ENCODE measurements at regions not wholly inside any gene's neighbourhood (a gene's known extent, or its start where the extent isn't known, plus 50 kb on each side); places are given as distances from the start of the nearest gene placed in this dataset.
"Not testable (repeated sequence)": the region's sequence is repeated elsewhere in the genome, so short reads cannot be mapped to it uniquely, and the experiment has no call there.

DNA sequence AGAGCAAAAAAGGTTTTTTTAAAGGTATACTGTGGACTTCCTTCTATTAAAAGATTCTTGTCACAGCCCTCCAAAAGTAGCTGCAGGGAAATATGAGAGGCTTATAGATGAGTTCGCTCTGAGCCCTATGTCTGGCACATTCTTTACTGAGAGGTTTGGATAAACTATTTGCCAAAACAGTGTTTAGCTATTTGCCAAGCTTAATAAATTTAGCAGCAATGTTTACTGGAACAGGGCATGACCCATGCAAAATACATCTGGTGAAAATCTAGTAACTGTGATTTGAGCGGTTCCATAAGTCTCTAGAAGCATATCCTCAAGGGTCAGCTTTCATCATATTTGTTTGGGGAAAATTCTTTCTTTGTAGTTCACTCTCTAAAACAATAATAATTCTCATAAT lies 1696.7 kb upstream of the PIK3C3 start:
- H3K9me3 Mint-ChIP-seq, result peaks cover 14% of the 10 kb centered on the region
- H3K36me3 Mint-ChIP-seq (ENCODE audit: low read depth), result no peaks in the 10 kb centered on the region
- no peak overlapping the region for H3K27ac Mint-ChIP-seq
- H3K4me1 Mint-ChIP-seq (ENCODE audit: low read depth), result no peaks in the 10 kb centered on the region
- no peak overlapping the region for H3K4me3 Mint-ChIP-seq
- H3K27me3 Mint-ChIP-seq (ENCODE audit: low read depth), result no peaks in the 10 kb centered on the region

DNA sequence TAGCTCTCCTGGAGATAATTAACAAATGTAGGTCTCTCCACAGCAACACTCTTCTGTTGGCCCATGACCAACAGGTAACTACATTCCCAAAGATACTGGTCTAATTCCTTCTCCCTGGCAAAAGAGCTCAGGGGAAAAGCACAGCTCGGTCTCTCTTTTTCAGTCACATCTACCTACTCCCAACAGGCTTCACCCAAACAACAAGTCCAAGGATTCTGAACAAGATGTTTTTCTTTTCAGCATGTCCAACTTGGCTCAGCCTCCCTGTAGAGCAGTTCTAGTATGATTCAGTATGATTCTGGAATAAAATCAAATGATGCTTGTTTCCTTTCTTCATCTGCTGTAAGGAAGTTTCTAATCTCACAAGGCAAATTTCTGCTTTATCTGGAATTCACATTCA lies 1704.8 kb upstream of the PIK3C3 start:
- Mint-ChIP-seq H3K9me3 (peaks cover 13% of the 10 kb centered on the region), H3K27me3 (ENCODE audit: low read depth) (no peaks in the 10 kb centered on the region), H3K4me3 (no peak overlapping the region), H3K36me3 (ENCODE audit: low read depth) (no peaks in the 10 kb centered on the region), H3K4me1 (ENCODE audit: low read depth) (no peaks in the 10 kb centered on the region), H3K27ac (no peak overlapping the region)

DNA sequence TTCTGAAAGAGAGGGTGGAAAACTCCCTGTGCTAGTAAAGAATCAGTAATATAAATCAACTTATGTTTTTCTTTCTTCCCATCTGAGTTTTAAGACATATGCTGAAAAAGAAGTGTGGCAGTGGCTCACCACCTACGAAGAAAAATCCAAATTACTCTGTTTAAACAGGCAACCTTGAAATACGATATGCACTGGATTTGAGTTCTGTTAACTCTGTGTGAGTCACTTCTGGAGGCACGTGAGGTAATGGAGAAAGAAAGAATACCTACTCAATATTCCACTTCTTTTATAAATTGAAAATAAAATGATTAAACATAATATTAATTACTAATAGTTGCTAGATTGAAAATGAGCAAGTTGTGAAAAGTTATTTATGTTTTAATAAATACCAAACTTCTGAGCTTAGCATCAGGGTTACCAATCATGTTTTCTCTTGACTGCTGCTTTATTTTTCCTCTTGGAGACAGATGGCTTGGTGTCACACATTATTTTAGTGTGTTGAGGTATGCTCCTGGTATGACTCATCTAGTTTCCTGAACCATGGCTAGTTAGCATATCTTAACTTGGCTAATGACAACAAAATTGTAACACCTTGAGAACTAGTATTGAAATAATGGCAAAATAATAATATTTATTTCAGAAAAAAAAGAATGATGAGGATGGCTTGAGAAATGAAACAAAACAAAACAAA lies 1705.5 kb upstream of the PIK3C3 start:
- Mint-ChIP-seq H3K9me3 (peaks cover 13% of the 10 kb centered on the region), H3K4me3 (no peak overlapping the region), H3K4me1 (ENCODE audit: low read depth) (no peaks in the 10 kb centered on the region), H3K36me3 (ENCODE audit: low read depth) (no peaks in the 10 kb centered on the region), H3K27ac (no peak overlapping the region), H3K27me3 (ENCODE audit: low read depth) (no peaks in the 10 kb centered on the region)

DNA sequence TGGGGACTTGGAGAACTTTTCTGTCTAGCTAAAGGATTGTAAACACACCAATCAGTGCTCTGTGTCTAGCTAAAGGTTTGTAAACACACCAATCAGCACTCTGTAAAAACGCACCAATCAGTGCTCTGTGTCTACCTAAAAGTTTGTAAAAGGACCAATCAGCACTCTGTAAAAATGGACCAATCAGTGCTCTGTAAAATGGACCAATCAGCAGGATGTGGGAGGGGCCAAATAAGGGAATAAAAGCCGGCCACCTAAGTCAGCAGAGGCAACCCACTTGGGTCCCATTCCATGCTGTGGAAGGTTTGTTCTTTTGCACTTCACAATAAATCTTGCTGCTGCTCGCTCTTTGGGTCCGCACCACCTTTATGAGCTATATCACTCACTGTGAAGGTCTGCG lies 1709.4 kb upstream of the PIK3C3 start:
- not testable (repeated sequence) for H3K27me3 Mint-ChIP-seq (ENCODE audit: low read depth); H3K4me1 Mint-ChIP-seq (ENCODE audit: low read depth); H3K36me3 Mint-ChIP-seq (ENCODE audit: low read depth); H3K9me3 Mint-ChIP-seq; H3K4me3 Mint-ChIP-seq; H3K27ac Mint-ChIP-seq

DNA sequence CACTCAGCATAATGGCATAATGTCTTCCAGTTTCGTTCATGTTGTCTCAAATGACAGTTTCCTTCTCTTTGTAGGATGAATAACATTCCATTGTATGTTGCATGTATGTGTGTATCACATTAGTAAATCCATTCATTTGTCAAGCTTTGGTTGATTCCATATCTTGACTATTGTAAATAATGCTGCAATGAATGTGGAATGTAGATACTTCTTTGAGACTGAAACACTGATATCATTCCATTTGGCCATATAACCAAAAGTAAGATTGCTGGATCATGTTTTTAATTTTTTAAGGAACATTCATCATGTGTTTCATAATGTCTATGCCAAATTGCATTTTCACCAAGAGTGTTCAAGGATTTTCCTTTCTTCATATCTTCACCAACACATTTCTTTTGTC lies 1711.4 kb upstream of the PIK3C3 start:
- Mint-ChIP-seq H3K27ac (no peak overlapping the region), H3K36me3 (ENCODE audit: low read depth) (no peaks in the 10 kb centered on the region), H3K27me3 (ENCODE audit: low read depth) (no peaks in the 10 kb centered on the region), H3K9me3 (no peaks in the 10 kb centered on the region), H3K4me3 (no peak overlapping the region), H3K4me1 (ENCODE audit: low read depth) (no peaks in the 10 kb centered on the region)

DNA sequence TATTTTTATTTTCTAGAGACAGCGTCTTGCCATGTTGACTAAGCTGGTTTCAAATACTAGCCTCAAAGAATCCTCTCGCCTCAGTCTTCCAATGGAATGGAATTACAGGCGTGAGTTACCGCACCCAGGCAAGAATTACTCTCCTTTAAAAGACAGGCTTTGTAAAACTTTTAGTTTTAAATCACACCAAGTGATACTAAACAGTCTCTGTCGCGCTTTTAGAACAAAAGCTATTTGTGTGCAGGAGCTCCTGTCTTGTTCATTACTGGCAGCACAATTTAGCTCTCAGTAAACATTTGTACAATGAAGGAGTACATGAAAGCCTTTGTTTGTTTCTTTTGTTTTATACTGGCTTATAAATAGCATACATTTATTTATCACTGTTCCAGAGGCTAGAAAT lies 1719.2 kb upstream of the PIK3C3 start:
- Mint-ChIP-seq H3K4me1 (ENCODE audit: low read depth) (no peaks in the 10 kb centered on the region), H3K36me3 (ENCODE audit: low read depth) (no peaks in the 10 kb centered on the region), H3K4me3 (no peak overlapping the region), H3K27ac (no peak overlapping the region), H3K9me3 (peaks cover 6% of the 10 kb centered on the region), H3K27me3 (ENCODE audit: low read depth) (no peaks in the 10 kb centered on the region)

DNA sequence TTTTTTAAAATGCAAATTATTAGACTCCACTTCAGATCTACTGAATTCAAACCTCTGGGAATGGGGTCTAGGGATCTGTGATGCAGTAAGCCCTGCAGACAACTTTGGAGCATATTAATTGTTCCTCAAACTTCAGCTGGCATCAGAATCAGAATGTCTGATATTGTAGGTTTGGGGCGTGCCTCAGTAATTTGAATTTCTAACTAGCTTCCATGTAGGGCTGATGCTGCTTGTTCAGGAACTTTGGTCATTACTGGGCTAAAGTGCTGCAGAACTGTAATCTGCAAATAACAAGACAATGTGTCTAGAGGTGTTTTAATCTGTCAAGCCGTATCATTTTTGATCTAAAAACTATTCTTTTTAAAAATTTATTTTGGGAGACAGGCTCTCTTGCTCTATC lies 1719.7 kb upstream of the PIK3C3 start:
- no peaks in the 10 kb centered on the region for H3K4me1 Mint-ChIP-seq (ENCODE audit: low read depth)
- peaks cover 6% of the 10 kb centered on the region for H3K9me3 Mint-ChIP-seq
- no peaks in the 10 kb centered on the region for H3K27me3 Mint-ChIP-seq (ENCODE audit: low read depth)
- H3K36me3 Mint-ChIP-seq (ENCODE audit: low read depth), result no peaks in the 10 kb centered on the region
- H3K27ac Mint-ChIP-seq, result no peak overlapping the region
- H3K4me3 Mint-ChIP-seq, result no peak overlapping the region

DNA sequence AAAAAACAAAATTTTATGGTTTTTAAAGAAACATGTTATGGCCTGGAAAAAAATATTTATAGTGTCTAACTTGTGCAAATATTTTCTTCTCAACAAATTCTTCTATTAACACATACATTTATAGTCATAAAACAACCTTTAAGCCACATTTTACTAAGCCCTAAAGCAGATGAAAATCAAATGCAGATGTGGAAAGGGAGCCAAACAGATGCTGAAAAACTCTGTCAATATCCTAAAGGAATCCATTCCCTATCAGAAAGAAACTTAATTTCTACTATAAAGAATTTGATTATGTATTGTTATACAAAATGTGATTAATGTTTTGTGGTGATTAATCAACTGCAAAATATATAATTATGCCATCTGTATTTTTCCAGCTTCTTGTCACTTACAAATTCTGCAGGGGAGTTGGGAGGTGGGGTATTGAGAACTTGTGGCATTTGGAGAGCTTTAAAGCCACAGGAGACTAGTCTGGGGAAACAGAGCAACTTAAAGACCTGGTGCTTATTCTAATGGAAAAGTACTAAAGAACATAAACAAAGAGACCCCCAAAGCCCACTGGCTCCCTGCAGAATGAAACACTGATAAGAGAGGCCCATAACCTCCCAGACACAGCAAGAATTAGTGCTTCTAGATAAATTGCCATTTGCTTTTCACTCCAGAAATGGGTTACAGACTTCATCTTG lies 1721.0 kb upstream of the PIK3C3 start:
- no peaks in the 10 kb centered on the region for H3K27me3 Mint-ChIP-seq (ENCODE audit: low read depth)
- no peak overlapping the region for H3K4me3 Mint-ChIP-seq
- no peaks in the 10 kb centered on the region for H3K4me1 Mint-ChIP-seq (ENCODE audit: low read depth)
- H3K36me3 Mint-ChIP-seq (ENCODE audit: low read depth), result no peaks in the 10 kb centered on the region
- H3K9me3 Mint-ChIP-seq, result peaks cover 11% of the 10 kb centered on the region
- H3K27ac Mint-ChIP-seq, result no peak overlapping the region

DNA sequence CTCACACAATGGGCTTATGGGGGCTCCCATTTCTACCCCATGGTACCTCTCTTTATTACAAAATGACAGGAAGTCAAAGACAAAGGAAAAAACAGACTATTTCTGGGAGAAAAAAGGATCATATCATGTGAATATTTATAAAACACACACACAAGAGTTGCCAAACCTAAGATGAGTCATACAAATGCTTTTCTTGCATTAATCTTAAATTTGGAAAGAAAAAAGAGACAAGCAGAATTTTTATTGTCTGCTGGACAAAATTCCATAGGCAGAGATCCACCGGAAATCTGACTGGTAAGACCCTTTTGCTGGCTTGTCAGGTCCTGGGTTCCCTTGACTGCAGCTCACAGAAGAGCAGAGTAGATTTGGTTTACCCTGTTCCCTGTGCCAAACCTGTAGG lies 1732.3 kb upstream of the PIK3C3 start:
- H3K36me3 Mint-ChIP-seq (ENCODE audit: low read depth), result no peaks in the 10 kb centered on the region
- no peaks in the 10 kb centered on the region for H3K27me3 Mint-ChIP-seq (ENCODE audit: low read depth)
- H3K27ac Mint-ChIP-seq, result no peak overlapping the region

DNA sequence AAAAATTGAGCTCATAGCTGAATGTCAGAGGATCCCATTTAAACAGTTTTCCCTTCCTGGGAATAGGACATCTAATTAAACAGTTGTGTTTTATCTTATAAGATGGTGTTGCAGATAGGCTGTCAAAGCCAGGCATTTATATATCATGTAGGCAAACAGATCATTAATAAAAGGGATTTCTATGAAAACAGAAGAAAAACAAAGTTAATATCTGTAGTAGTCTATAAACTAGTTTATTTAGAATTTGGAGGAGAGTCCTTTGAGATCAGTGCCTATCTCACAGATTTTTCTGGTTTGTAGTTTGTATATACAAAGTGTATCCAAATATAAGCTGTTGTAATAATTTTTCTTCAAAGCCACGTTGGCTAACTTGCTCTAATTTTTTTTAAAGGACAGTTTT lies 1738.2 kb upstream of the PIK3C3 start:
- Mint-ChIP-seq H3K27me3 (ENCODE audit: low read depth) (no peaks in the 10 kb centered on the region), H3K4me3 (no peak overlapping the region), H3K9me3 (peaks cover 6% of the 10 kb centered on the region), H3K4me1 (ENCODE audit: low read depth) (no peaks in the 10 kb centered on the region), H3K36me3 (ENCODE audit: low read depth) (no peaks in the 10 kb centered on the region), H3K27ac (no peak overlapping the region)

More for the DNA sequence above, 1732.3 kb upstream of the PIK3C3 start:
- H3K9me3 Mint-ChIP-seq, result no peaks in the 10 kb centered on the region
- no peaks in the 10 kb centered on the region for H3K4me1 Mint-ChIP-seq (ENCODE audit: low read depth)
- no peak overlapping the region for H3K4me3 Mint-ChIP-seq

DNA sequence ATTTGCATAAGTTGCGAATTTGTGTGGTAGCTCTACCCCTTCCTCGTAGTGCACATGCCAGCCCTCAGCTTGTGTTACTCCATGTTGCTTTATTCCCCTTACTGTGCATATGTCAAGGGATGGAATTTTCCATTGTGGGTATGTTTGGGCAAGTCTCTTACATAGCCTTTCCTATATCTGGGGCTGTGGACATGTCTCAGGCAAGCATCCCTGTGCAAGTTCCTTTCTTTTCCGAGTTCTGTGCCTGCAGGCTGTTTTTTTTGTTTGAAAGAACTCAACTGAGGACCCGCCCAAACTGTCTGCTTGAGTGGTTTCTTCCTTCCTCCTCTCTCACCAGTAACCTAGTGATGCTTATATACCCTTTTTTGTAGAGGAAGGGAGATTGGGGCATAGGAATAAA lies 1739.1 kb upstream of the PIK3C3 start:
- Mint-ChIP-seq H3K27ac (no peak overlapping the region), H3K36me3 (ENCODE audit: low read depth) (no peaks in the 10 kb centered on the region), H3K4me3 (no peak overlapping the region), H3K4me1 (ENCODE audit: low read depth) (no peaks in the 10 kb centered on the region), H3K27me3 (ENCODE audit: low read depth) (no peaks in the 10 kb centered on the region), H3K9me3 (peaks cover 10% of the 10 kb centered on the region)

DNA sequence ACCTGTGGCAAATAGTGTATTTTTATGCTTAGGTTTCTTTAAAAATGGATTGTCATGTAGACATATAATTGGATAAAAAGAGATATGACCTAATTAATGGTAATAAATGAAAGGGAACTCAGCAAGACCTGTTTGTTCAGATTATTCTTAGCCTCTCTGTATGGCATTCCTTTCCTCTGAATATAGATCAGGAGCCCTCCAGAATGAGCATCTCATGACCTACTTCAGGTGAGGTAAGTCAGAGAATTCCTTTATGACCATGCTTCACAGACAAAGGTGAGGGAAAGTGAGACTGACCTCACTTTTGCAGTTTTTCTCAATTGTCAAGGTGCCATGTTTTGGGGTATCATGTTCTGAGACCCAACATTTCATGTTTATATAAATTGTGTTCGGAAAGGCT lies 1744.3 kb upstream of the PIK3C3 start:
- H3K9me3 Mint-ChIP-seq, result peaks cover 26% of the 10 kb centered on the region
- no peaks in the 10 kb centered on the region for H3K27me3 Mint-ChIP-seq (ENCODE audit: low read depth)
- no peaks in the 10 kb centered on the region for H3K4me1 Mint-ChIP-seq (ENCODE audit: low read depth)
- no peak overlapping the region for H3K4me3 Mint-ChIP-seq
- no peak overlapping the region for H3K27ac Mint-ChIP-seq
- no peaks in the 10 kb centered on the region for H3K36me3 Mint-ChIP-seq (ENCODE audit: low read depth)

DNA sequence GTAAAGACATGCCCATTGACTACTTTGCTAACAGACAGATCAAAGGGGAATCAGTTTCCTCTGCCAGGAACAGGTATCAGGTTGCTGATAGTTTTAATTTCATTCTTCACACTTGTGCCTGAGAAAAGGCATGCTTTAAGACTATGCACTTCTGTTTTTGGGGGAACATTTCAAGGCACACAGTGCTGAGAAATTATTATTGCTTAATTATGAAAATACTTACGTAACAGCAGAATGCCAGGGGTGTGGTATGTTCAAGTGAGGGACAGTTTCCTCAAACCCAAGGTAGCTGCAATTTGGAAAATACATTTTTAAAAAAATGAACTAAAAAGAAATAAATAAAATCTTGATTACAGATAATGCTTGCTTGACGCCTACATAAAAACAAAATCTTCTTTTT lies 1746.1 kb upstream of the PIK3C3 start:
- H3K27me3 Mint-ChIP-seq (ENCODE audit: low read depth), result no peaks in the 10 kb centered on the region

DNA sequence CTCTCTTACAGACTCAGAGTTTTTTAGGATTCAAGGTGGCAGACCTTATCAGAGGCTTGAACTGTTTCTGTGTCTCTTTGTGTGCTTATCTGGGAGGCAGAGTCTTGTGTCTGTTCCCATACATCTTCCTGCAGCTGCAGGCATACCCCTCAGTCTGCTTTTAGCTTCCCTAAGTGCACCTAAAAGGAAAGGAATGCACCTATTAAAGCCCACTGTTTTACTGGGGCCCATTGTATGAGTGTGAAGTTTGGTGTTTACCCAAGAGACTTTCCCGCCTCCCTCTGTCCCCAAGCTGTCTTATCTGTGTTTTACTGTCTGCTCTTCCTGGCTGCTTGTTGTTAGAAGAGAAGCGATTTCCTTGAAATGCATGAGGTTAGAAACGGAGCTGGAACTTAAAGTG lies 1757.3 kb upstream of the PIK3C3 start:
- no peaks in the 10 kb centered on the region for H3K4me1 Mint-ChIP-seq (ENCODE audit: low read depth)
- H3K4me3 Mint-ChIP-seq, result no peak overlapping the region
- no peaks in the 10 kb centered on the region for H3K36me3 Mint-ChIP-seq (ENCODE audit: low read depth)
- H3K27me3 Mint-ChIP-seq (ENCODE audit: low read depth), result no peaks in the 10 kb centered on the region
- no peak overlapping the region for H3K27ac Mint-ChIP-seq
- H3K9me3 Mint-ChIP-seq, result peaks cover 12% of the 10 kb centered on the region

More for the DNA sequence above, 1746.1 kb upstream of the PIK3C3 start:
- H3K9me3 Mint-ChIP-seq, result peaks cover 23% of the 10 kb centered on the region
- H3K27ac Mint-ChIP-seq, result no peak overlapping the region
- no peaks in the 10 kb centered on the region for H3K4me1 Mint-ChIP-seq (ENCODE audit: low read depth)
- no peak overlapping the region for H3K4me3 Mint-ChIP-seq
- no peaks in the 10 kb centered on the region for H3K36me3 Mint-ChIP-seq (ENCODE audit: low read depth)

DNA sequence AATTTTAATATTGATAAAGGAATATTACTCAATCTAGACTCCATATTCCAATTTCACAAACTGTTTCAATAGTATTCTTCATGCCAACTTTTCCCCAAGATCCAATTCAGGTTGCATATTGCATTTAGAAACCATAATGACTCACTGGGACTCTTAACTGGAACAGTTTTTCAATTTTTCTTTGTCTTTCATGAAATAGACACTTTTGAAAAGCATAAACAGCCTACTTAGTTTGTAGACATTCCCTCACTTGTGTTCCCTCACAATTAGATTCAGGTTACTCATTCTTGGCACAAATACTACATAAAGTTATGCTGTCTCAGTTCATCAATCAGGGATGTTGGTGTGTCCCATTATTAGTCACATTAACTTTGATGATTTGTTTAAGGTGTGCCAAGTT lies 1768.4 kb upstream of the PIK3C3 start:
- no peaks in the 10 kb centered on the region for H3K4me1 Mint-ChIP-seq (ENCODE audit: low read depth)
- no peak overlapping the region for H3K27ac Mint-ChIP-seq
- no peaks in the 10 kb centered on the region for H3K36me3 Mint-ChIP-seq (ENCODE audit: low read depth)
- no peak overlapping the region for H3K4me3 Mint-ChIP-seq
- H3K9me3 Mint-ChIP-seq, result no peaks in the 10 kb centered on the region
- no peaks in the 10 kb centered on the region for H3K27me3 Mint-ChIP-seq (ENCODE audit: low read depth)

All from T-helper 1 cell treated with Interleukin-12 subunit alpha and Interleukin-12 subunit beta and Interleukin-4 antibody, amounts not matched to agents 30 μg/mL and 1 μg/mL, for 36 hours (primary cell).